Left ventricle myocardium inferior (tissue), 1 donor: ENCODE measurements at regions not wholly inside any gene's neighbourhood (a gene's known extent, or its start where the extent isn't known, plus 50 kb on each side); places are given as distances from the start of the nearest gene placed in this dataset.

Experiments
- DNase-seq: peaks from one replicate; pipeline ENCODE4 v3.0.0-alpha.2; 2020
- H3K27ac ChIP-seq: fragments of 200-600 bp; replicated peaks from 2 replicates; pipeline ENCODE4 v1.8.0; 2021
- H3K27me3 ChIP-seq: fragments of 200-600 bp; 2 replicates; pipeline ENCODE4 v1.8.0; 2021; ENCODE audit warnings: low read depth
- H3K36me3 ChIP-seq: fragments of 200-600 bp; 2 replicates; pipeline ENCODE4 v1.8.0; 2021
- H3K4me1 ChIP-seq: fragments of 200-600 bp; 2 replicates; pipeline ENCODE4 v1.8.0; 2021
- H3K4me3 ChIP-seq: fragments of 200-600 bp; 2 replicates; pipeline ENCODE4 v1.8.0; 2021; ENCODE audit warnings: mild to moderate bottlenecking, moderate library complexity
- H3K9me3 ChIP-seq: fragments of 200-600 bp; replicated peaks from 2 replicates; pipeline ENCODE4 v1.8.0; 2021
- CTCF ChIP-seq: fragments of 200-600 bp; IDR thresholded peaks from 2 replicates; pipeline ENCODE4 v1.8.0; 2021; ENCODE audit warnings: antibody characterized with exemption, mild to moderate bottlenecking, borderline replicate concordance
- intact Hi-C: fragments of 100-400 bp; cut with micrococcal nuclease; formaldehyde crosslinking; loops from one replicate; pipeline ENCODE4 v1.11.0; 2022
- donor health status: DM: no; HTN: yes; CAD: no; lungs with severe emphysema.

- no peak overlapping the region for H3K27ac ChIP-seq
- H3K36me3 ChIP-seq: no peaks in the 10 kb centered on the region
- no peak for TF ChIP-seq CTCF
- no peaks in the 10 kb centered on the region for H3K4me1 ChIP-seq
- no peak for DNase-seq
- intact Hi-C loops: no loop called here
- H3K27me3 ChIP-seq: peaks cover 35% of the 10 kb centered on the region
- H3K9me3 ChIP-seq: peaks cover 18% of the 10 kb centered on the region
- H3K4me3 ChIP-seq: no peak overlapping the region
Measured at GRCh38 chr13:111867657-111868056, 199.3 kb upstream of the SOX1 start.

GRCh38 chr13:111868716-111869115 is 198.2 kb upstream of the SOX1 start:
- H3K36me3 ChIP-seq: no peaks in the 10 kb centered on the region
- H3K4me3 ChIP-seq: no peak overlapping the region
- peaks cover 18% of the 10 kb centered on the region for H3K9me3 ChIP-seq
- H3K27me3 ChIP-seq: peaks cover 45% of the 10 kb centered on the region
- H3K4me1 ChIP-seq: no peaks in the 10 kb centered on the region
- no peak for TF ChIP-seq CTCF
- no peak overlapping the region for H3K27ac ChIP-seq
- intact Hi-C loops: no loop called here
- no peak for DNase-seq

GRCh38 chr13:111872475-111873150 is 194.3 kb upstream of the SOX1 start:
- H3K27ac ChIP-seq: no peak overlapping the region
- H3K27me3 ChIP-seq: peaks cover 80% of the 10 kb centered on the region
- intact Hi-C loops: no loop called here
- no peaks in the 10 kb centered on the region for H3K4me1 ChIP-seq
- H3K4me3 ChIP-seq: no peak overlapping the region
- no peaks in the 10 kb centered on the region for H3K36me3 ChIP-seq
- peaks cover 15% of the 10 kb centered on the region for H3K9me3 ChIP-seq
- no peak for DNase-seq
- no peak for TF ChIP-seq CTCF

- intact Hi-C loops: no loop called here
- TF ChIP-seq CTCF: no peak
- Histone ChIP-seq H3K4me3 (no peak overlapping the region), H3K36me3 (no peaks in the 10 kb centered on the region), H3K4me1 (no peaks in the 10 kb centered on the region), H3K27ac (no peak overlapping the region), H3K27me3 (peaks cover 88% of the 10 kb centered on the region), H3K9me3 (peaks cover 4% of the 10 kb centered on the region)
- no peak for DNase-seq
Measured at GRCh38 chr13:111873676-111874178, 193.2 kb upstream of the SOX1 start.

- H3K4me1 ChIP-seq: no peaks in the 10 kb centered on the region
- no peak overlapping the region for H3K4me3 ChIP-seq
- H3K27me3 ChIP-seq: peaks cover 89% of the 10 kb centered on the region
- H3K27ac ChIP-seq: no peak overlapping the region
- intact Hi-C loops: no loop called here
- no peak for DNase-seq
- no peaks in the 10 kb centered on the region for H3K36me3 ChIP-seq
- no peaks in the 10 kb centered on the region for H3K9me3 ChIP-seq
- no peak for TF ChIP-seq CTCF
Measured at GRCh38 chr13:111874981-111875380, 192.0 kb upstream of the SOX1 start.
